Esophagus squamous epithelium (tissue), 4 donors: ENCODE measurements at regions not wholly inside any gene's neighbourhood (a gene's known extent, or its start where the extent isn't known, plus 50 kb on each side); places are given as distances from the start of the nearest gene placed in this dataset.

Source experiments
- POLR2A ChIP-seq, 4 donors: fragments of 450-650 bp; IDR thresholded peaks; one replicate each; pipeline ENCODE4 v1.6.1; 2017; ENCODE audit warnings: antibody characterized with exemption in 4 of 4, mild to moderate bottlenecking in 4 of 4, moderate library complexity in 3 of 4
- TF ChIP-seq, protein P1 (sequence below), 6 experiments: fragments of 450-650 bp in 4 of 6; fragments of 200-600 bp in 2 of 6; sonication (generic) in 2 of 6; IDR thresholded peaks; one replicate each; pipeline ENCODE4 v1.5.1; 2016 to 2019; ENCODE audit warnings: antibody characterized with exemption in 6 of 6, mild to moderate bottlenecking in 4 of 6, moderate library complexity in 4 of 6

DNA sequence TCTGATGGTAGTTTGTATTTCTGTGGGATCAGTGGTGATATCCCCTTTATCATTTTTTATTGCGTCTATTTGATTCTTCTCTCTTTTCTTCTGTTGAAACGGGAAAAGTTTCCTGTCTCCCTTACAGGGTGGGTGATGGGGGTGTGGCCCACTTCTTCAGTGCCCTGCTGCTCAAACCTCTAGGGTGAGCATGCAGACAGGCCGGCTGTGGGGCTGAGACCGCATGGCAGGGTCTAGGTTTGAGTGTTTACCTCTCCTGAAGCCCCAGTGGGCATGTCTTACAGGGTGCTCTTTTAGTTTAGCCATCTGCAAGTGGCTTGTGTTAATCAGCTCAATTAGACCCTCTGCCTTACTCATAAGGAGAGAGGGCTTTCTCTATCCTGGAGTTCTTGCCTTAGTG is 450.0 kb upstream of the EPHA3 start:
- no peak for TF ChIP-seq POLR2A (IDR thresholded peaks at IDR 0.05)
- TF ChIP-seq, protein P1, sequence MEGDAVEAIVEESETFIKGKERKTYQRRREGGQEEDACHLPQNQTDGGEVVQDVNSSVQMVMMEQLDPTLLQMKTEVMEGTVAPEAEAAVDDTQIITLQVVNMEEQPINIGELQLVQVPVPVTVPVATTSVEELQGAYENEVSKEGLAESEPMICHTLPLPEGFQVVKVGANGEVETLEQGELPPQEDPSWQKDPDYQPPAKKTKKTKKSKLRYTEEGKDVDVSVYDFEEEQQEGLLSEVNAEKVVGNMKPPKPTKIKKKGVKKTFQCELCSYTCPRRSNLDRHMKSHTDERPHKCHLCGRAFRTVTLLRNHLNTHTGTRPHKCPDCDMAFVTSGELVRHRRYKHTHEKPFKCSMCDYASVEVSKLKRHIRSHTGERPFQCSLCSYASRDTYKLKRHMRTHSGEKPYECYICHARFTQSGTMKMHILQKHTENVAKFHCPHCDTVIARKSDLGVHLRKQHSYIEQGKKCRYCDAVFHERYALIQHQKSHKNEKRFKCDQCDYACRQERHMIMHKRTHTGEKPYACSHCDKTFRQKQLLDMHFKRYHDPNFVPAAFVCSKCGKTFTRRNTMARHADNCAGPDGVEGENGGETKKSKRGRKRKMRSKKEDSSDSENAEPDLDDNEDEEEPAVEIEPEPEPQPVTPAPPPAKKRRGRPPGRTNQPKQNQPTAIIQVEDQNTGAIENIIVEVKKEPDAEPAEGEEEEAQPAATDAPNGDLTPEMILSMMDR (IDR thresholded peaks at IDR 0.05) = no peak
